Activated CD4-positive, alpha-beta T cell treated with anti-CD3 and anti-CD28 coated beads for 36 hours (primary cell): ENCODE measurements at regions not wholly inside any gene's neighbourhood (a gene's known extent, or its start where the extent isn't known, plus 50 kb on each side); places are given as distances from the start of the nearest gene placed in this dataset.
"Not testable (repeated sequence)": the region's sequence is repeated elsewhere in the genome, so short reads cannot be mapped to it uniquely, and the experiment has no call there.

Source experiments
- ATAC-seq: fragments of 200-7000 bp; cut with Tn5 transposase; one replicate; pipeline ENCODE4 v1.10.0; 2021; ENCODE audit warnings: mild to moderate bottlenecking, moderate library complexity
- CTCF ChIA-PET: fragments of 350-600 bp; sonication (Branson Sonifier 250); formaldehyde crosslinking; loops from one replicate; lab custom pipeline; 2021; ENCODE audit warnings: antibody characterized with exemption; lab: Charles Lee
- POLR2A ChIA-PET: fragments of 350-600 bp; sonication (Branson Sonifier 250); formaldehyde crosslinking; loops from one replicate; lab custom pipeline; 2021; ENCODE audit warnings: antibody characterized with exemption, inconsistent platforms; lab: Charles Lee
- DNase-seq: peaks from one replicate; pipeline ENCODE4 v3.0.0-alpha.2; 2020
- H3K27ac Mint-ChIP-seq: one replicate; pipeline ENCODE4 v1.8.0; 2021; ENCODE audit warnings: mixed read lengths
- H3K27me3 Mint-ChIP-seq: one replicate; pipeline ENCODE4 v1.8.0; 2021; ENCODE audit warnings: mixed read lengths
- H3K36me3 Mint-ChIP-seq: one replicate; pipeline ENCODE4 v1.8.0; 2021; ENCODE audit warnings: low read depth, mixed read lengths
- H3K4me1 Mint-ChIP-seq: one replicate; pipeline ENCODE4 v1.8.0; 2021; ENCODE audit warnings: mixed read lengths
- H3K4me3 Mint-ChIP-seq: one replicate; pipeline ENCODE4 v1.8.0; 2021; ENCODE audit warnings: mild to moderate bottlenecking, moderate library complexity, mixed read lengths
- H3K9me3 Mint-ChIP-seq: one replicate; pipeline ENCODE4 v1.8.0; 2021; ENCODE audit warnings: low read depth, mixed read lengths
- intact Hi-C, 2 experiments: fragments of 100-400 bp; cut with DNase I in 1 of 2; cut with micrococcal nuclease in 1 of 2; formaldehyde crosslinking; loops; one replicate each; pipeline versions ENCODE4 v1.14.2 to v1.15.1; 2022 to 2024; cut with DNase I, micrococcal nuclease

GRCh38 chr14:44453433-44454171 is 53.5 kb downstream of the FSCB start:
- peaks cover 25% of the 10 kb centered on the region for H3K9me3 Mint-ChIP-seq
- ATAC-seq (no peak), DNase-seq (no peak)
- ChIA-PET CTCF (no interaction called here), POLR2A (no interaction called here)
- no peaks in the 10 kb centered on the region for H3K36me3 Mint-ChIP-seq
- no peak overlapping the region for H3K27ac Mint-ChIP-seq
- no peaks in the 10 kb centered on the region for H3K27me3 Mint-ChIP-seq
- intact Hi-C loops, result no loop called here
- no peaks in the 10 kb centered on the region for H3K4me1 Mint-ChIP-seq
- H3K4me3 Mint-ChIP-seq, result no peak overlapping the region

DNA sequence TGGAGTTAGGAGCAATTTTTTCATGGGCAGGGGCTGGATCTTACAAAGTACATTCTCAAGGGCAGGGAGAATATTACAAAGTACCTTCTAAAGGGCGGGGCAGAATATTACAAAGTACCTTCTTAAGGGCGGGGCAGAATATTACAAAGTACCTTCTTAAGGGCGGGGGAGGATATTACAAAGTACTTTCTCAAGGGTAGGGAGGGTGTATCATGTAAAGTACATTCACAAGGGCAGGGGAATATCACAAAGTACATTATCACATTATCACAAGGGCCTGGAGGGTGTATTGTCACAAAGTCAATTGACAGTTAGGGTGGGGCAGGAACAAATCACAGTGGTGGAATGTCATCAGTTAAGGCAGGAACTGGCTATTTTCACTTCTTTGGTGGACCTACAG is 56.9 kb downstream of the FSCB start:
- intact Hi-C loops, H3K4me1 Mint-ChIP-seq, ATAC-seq, DNase-seq, H3K27me3 Mint-ChIP-seq, H3K36me3 Mint-ChIP-seq, H3K27ac Mint-ChIP-seq, H3K4me3 Mint-ChIP-seq, POLR2A ChIA-PET, CTCF ChIA-PET: not testable (repeated sequence)
- peaks cover 20% of the 10 kb centered on the region for H3K9me3 Mint-ChIP-seq

DNA sequence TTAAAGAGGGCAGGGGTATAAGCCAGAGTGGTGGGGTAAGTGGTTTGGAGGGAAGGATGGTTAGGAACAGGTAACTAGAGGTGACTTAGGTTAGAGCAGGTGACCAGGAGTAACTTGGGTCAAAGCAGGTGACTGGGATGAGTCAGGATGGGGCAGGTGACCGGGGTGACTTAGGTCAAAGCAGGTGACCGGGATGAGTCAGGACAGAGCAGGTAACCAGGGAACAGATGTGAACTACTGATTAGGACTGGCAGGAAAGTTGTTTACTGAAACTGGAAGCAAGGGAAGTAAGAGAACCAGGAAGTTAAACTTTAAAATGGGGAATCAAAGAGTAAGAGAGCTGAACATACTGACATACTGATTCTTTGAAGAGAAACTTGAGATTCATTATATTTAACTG is 57.4 kb downstream of the FSCB start:
- Mint-ChIP-seq H3K4me3 (no peak overlapping the region), H3K27me3 (no peaks in the 10 kb centered on the region), H3K27ac (no peak overlapping the region), H3K36me3 (no peaks in the 10 kb centered on the region), H3K4me1 (no peaks in the 10 kb centered on the region), H3K9me3 (peaks cover 20% of the 10 kb centered on the region)
- ChIA-PET POLR2A (no interaction called here), CTCF (no interaction called here)
- ATAC-seq, result no peak
- DNase-seq, result no peak
- intact Hi-C loops, result no loop called here

- Mint-ChIP-seq H3K36me3 (no peaks in the 10 kb centered on the region), H3K27me3 (no peaks in the 10 kb centered on the region), H3K27ac (no peak overlapping the region), H3K4me3 (no peak overlapping the region), H3K4me1 (no peaks in the 10 kb centered on the region), H3K9me3 (peaks cover 20% of the 10 kb centered on the region)
- no peak for DNase-seq
- CTCF ChIA-PET, result no interaction called here
- POLR2A ChIA-PET, result no interaction called here
- intact Hi-C loops, result no loop called here
- ATAC-seq, result no peak
Measured at GRCh38 chr14:44448951-44449358, 58.1 kb downstream of the FSCB start.

DNA sequence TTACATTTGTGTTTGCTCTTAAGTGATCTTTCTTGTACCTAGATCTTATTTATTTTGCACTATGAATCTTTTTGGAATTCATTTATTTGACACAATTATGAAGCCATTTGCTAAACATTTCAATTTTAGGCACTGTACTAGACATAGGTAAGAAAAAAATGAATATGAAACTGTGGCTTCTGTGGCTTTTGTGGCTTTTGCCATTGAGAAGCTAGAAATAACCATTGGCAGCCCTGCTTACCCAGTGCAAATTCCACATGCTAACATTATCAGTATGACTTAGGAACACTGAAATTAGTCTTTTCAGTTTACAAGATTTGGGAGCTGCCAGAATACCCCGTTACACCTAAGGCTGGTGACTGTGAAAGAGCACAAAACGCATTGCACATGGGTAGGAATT is 60.1 kb downstream of the FSCB start:
- no peak overlapping the region for H3K27ac Mint-ChIP-seq
- no peak overlapping the region for H3K4me3 Mint-ChIP-seq
- DNase-seq (no peak), ATAC-seq (no peak)
- CTCF ChIA-PET, result no interaction called here
- intact Hi-C loops, result no loop called here
- no peaks in the 10 kb centered on the region for H3K36me3 Mint-ChIP-seq
- H3K4me1 Mint-ChIP-seq, result no peaks in the 10 kb centered on the region
- H3K9me3 Mint-ChIP-seq, result peaks cover 20% of the 10 kb centered on the region
- H3K27me3 Mint-ChIP-seq, result no peaks in the 10 kb centered on the region
- POLR2A ChIA-PET, result no interaction called here

DNA sequence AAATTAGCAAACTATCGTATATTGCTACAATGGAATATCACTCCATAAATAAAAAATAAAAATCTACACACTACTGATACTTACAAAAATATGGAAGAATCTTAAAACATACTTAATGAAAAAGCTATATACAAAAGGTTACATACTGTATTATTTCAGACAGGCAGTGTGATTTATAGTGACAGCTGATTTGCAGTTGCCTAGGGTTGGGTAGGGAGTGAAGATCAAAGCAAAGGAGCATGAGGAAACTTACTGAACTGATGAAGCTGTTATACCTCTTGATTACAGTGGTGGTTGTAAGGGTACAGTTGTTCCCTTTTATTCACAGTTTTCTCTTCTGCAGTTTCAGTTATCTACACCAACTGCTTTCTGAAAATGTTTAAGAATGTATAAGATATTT is 62.6 kb downstream of the FSCB start:
- Mint-ChIP-seq H3K27me3 (no peaks in the 10 kb centered on the region), H3K4me3 (no peak overlapping the region), H3K36me3 (no peaks in the 10 kb centered on the region), H3K4me1 (no peaks in the 10 kb centered on the region), H3K9me3 (peaks cover 10% of the 10 kb centered on the region), H3K27ac (no peak overlapping the region)
- CTCF ChIA-PET, result no interaction called here
- DNase-seq (no peak), ATAC-seq (no peak)
- intact Hi-C loops, result no loop called here
- POLR2A ChIA-PET, result no interaction called here

GRCh38 chr14:44438936-44439335 is 68.1 kb downstream of the FSCB start:
- ChIA-PET CTCF (no interaction called here), POLR2A (no interaction called here)
- Mint-ChIP-seq H3K9me3 (peaks cover 3% of the 10 kb centered on the region), H3K27ac (no peak overlapping the region), H3K36me3 (no peaks in the 10 kb centered on the region), H3K4me3 (no peak overlapping the region), H3K4me1 (no peaks in the 10 kb centered on the region), H3K27me3 (no peaks in the 10 kb centered on the region)
- intact Hi-C loops, result no loop called here
- DNase-seq, result no peak
- ATAC-seq, result no peak

DNA sequence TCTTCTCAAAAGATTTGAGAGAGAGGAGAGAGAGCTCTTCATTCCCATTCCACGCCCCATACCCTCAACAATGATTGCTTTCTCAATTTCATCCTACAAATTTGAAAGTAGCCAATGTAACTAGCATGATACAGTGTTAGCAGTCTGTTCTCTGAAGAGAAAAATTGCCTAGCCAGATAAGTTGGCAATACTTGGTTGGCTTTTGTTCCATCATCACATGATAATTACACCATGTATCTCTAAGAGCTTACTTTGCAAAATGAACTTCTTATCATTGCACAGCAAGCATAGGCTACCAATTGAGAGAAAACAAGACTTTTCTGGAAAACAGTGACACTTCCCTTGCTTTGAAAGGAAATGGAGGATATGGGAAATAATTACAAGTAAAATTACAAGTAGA is 68.9 kb downstream of the FSCB start:
- ChIA-PET POLR2A (no interaction called here), CTCF (no interaction called here)
- Mint-ChIP-seq H3K36me3 (no peaks in the 10 kb centered on the region), H3K4me1 (no peaks in the 10 kb centered on the region), H3K27me3 (no peaks in the 10 kb centered on the region), H3K9me3 (peaks cover 3% of the 10 kb centered on the region), H3K27ac (no peak overlapping the region), H3K4me3 (no peak overlapping the region)
- ATAC-seq, result no peak
- intact Hi-C loops, result no loop called here
- no peak for DNase-seq

- Mint-ChIP-seq H3K36me3 (no peaks in the 10 kb centered on the region), H3K4me3 (no peak overlapping the region), H3K9me3 (peaks cover 3% of the 10 kb centered on the region), H3K27ac (no peak overlapping the region), H3K27me3 (no peaks in the 10 kb centered on the region), H3K4me1 (no peaks in the 10 kb centered on the region)
- POLR2A ChIA-PET, result no interaction called here
- DNase-seq, result no peak
- intact Hi-C loops, result no loop called here
- no peak for ATAC-seq
- CTCF ChIA-PET, result no interaction called here
Measured at GRCh38 chr14:44436458-44436857, 70.6 kb downstream of the FSCB start.

DNA sequence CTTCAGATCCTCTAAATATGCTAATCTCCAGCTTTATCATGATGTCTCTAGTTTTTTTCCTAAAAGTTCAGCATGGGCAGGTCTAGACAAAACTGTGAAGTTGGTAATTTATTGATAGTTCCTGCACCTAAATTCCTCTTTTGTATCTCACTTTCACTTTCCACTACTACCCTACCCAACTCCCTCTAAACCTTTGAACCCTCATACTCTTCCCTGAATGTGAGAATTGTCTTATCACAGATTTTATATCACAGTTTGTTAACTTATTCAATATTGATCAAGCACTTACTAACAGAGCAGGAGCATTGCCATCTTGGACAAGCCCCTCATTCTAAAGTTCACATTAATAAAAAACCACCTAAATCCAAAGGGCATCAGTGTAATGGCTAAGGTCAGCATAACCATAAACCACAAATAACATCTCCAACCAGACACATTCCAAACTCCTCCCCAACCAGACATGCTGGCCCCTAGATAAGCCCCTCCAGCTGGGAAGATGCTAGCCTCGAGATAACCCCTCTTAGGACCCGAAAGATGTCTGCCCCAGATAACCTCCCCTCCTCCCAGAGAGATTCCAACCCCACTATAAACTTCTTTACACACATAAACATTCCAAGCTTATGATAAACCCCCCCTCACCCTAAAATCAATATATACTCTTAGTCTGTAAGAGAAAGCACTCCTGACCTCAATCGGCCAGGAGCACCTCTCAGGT is 78.7 kb downstream of the FSCB start:
- DNase-seq (no peak), ATAC-seq (no peak)
- intact Hi-C loops, result no loop called here
- Mint-ChIP-seq H3K36me3 (no peaks in the 10 kb centered on the region), H3K4me3 (no peak overlapping the region), H3K4me1 (no peaks in the 10 kb centered on the region), H3K27me3 (no peaks in the 10 kb centered on the region), H3K27ac (no peak overlapping the region), H3K9me3 (peaks cover 23% of the 10 kb centered on the region)
- ChIA-PET CTCF (no interaction called here), POLR2A (no interaction called here)

DNA sequence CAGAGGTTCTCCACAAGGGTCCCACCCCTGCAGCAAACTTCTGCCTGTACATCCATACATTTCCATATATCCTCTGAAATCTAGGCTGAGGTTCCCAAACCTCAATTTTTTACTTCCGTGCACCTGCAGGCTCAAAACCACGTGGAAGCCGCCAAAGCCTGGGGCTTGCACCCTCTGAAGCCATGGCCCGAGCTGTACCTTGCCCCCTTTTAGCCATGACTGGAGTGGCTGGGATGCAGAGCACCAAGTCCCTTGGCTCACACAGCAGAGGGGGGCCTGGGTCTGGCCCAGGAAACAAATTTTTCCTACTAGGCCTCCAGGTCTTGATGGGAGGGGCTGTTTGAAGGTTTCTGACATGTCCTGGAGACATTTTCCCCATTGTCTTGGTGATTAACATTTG is 84.4 kb downstream of the FSCB start:
- Mint-ChIP-seq H3K27me3 (no peaks in the 10 kb centered on the region), H3K27ac (no peak overlapping the region), H3K4me3 (no peak overlapping the region), H3K36me3 (no peaks in the 10 kb centered on the region), H3K9me3 (peaks cover 18% of the 10 kb centered on the region), H3K4me1 (no peaks in the 10 kb centered on the region)
- no peak for DNase-seq
- CTCF ChIA-PET, result no interaction called here
- no peak for ATAC-seq
- intact Hi-C loops, result no loop called here
- POLR2A ChIA-PET, result no interaction called here

DNA sequence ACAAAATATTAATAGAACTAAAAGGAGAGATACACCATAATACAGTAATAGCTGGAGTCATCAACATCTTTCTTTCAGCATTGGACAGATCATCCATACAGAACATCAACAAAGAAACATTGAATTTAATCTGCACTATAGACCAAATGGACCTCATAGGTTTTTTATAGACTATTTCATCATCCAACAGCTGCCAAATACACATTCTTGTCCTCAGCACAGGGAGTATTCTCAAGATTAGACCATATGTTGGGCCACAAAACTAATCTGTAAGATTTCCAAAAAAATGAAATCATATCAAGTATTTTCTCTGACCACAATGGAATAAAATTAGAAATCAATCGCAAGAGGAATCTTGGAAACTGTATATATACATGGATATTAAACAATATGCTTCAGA is 86.9 kb downstream of the FSCB start:
- peaks cover 14% of the 10 kb centered on the region for H3K9me3 Mint-ChIP-seq
- no peaks in the 10 kb centered on the region for H3K36me3 Mint-ChIP-seq
- H3K27ac Mint-ChIP-seq, result no peak overlapping the region
- intact Hi-C loops, result no loop called here
- H3K27me3 Mint-ChIP-seq, result no peaks in the 10 kb centered on the region
- ChIA-PET CTCF (no interaction called here), POLR2A (no interaction called here)
- ATAC-seq, result no peak
- no peaks in the 10 kb centered on the region for H3K4me1 Mint-ChIP-seq
- DNase-seq, result no peak
- no peak overlapping the region for H3K4me3 Mint-ChIP-seq
